OCI-LY1 (cell line): ENCODE measurements at regions not wholly inside any gene's neighbourhood (a gene's known extent, or its start where the extent isn't known, plus 50 kb on each side); places are given as distances from the start of the nearest gene placed in this dataset.

ENCODE experiments used
- H2AFZ ChIP-seq: fragments of 200-600 bp; sonication (generic), shearing (Covaris generic); 2 replicates; pipeline ENCODE4 v1.6.0; 2014; ENCODE audit warnings: antibody characterized with exemption, mild to moderate bottlenecking, low read length
- H3F3A ChIP-seq: fragments of 200-600 bp; sonication (generic), shearing (Covaris generic); 2 replicates; pipeline ENCODE4 v1.6.0; 2014; ENCODE audit warnings: mild to moderate bottlenecking, antibody characterized with exemption, low read length, moderate library complexity; ENCODE audit not compliant: insufficient read depth
- H3K27ac ChIP-seq: fragments of 200-600 bp; sonication (generic); 2 replicates; pipeline ENCODE4 v1.5.1; 2014; ENCODE audit warnings: low read length, mixed run types, mild to moderate bottlenecking, low read depth; ENCODE audit not compliant: poor library complexity, severe bottlenecking
- H3K27me3 ChIP-seq: fragments of 200-600 bp; sonication (generic); 2 replicates; pipeline ENCODE4 v1.6.0; 2014; ENCODE audit warnings: antibody characterized with exemption, mild to moderate bottlenecking, low read length, moderate library complexity; ENCODE audit not compliant: insufficient read depth
- H3K36me3 ChIP-seq: fragments of 200-600 bp; sonication (generic); 2 replicates; pipeline ENCODE4 v1.6.1; 2014; ENCODE audit warnings: mild to moderate bottlenecking, antibody characterized with exemption, low read length, moderate library complexity, mixed read lengths; ENCODE audit not compliant: insufficient read depth
- H3K4me1 ChIP-seq: fragments of 200-600 bp; sonication (generic); 2 replicates; pipeline ENCODE4 v1.5.1; 2014; ENCODE audit warnings: mild to moderate bottlenecking, low read length, moderate library complexity; ENCODE audit not compliant: insufficient read depth, severe bottlenecking
- H3K4me2 ChIP-seq: fragments of 200-600 bp; sonication (generic), shearing (Covaris generic); 2 replicates; pipeline ENCODE4 v1.6.1; 2014; ENCODE audit warnings: low read length
- H3K4me3 ChIP-seq: fragments of 200-600 bp; sonication (generic); 2 replicates; pipeline ENCODE4 v1.5.1; 2014; ENCODE audit warnings: low read length, low read depth, mild to moderate bottlenecking, mixed read lengths; ENCODE audit not compliant: poor library complexity, severe bottlenecking
- H3K79me2 ChIP-seq: fragments of 200-600 bp; shearing (Covaris generic); 2 replicates; pipeline ENCODE4 v1.6.1; 2016; ENCODE audit warnings: mixed run types, low read length, mixed read lengths; ENCODE audit not compliant: insufficient read depth
- H3K9ac ChIP-seq: fragments of 200-600 bp; sonication (generic), shearing (Covaris generic); 2 replicates; pipeline ENCODE4 v1.6.1; 2014; ENCODE audit warnings: mild to moderate bottlenecking, low read length, mixed read lengths
- H3K9me2 ChIP-seq: fragments of 200-600 bp; sonication (generic), shearing (Covaris generic); 2 replicates; pipeline ENCODE4 v1.6.1; 2014; ENCODE audit warnings: low read depth, mild to moderate bottlenecking, low read length, mixed read lengths
- H3K9me3 ChIP-seq: fragments of 200-600 bp; shearing (Covaris generic); 2 replicates; pipeline ENCODE4 v1.6.1; 2014; ENCODE audit warnings: low read length, mixed read lengths
- H4K20me1 ChIP-seq: fragments of 200-600 bp; sonication (generic), shearing (Covaris generic); 2 replicates; pipeline ENCODE4 v1.6.0; 2016; ENCODE audit warnings: mild to moderate bottlenecking, low read length; ENCODE audit not compliant: insufficient read depth
- CTCF ChIP-seq: fragments of 200-600 bp; sonication (generic), shearing (Covaris generic); IDR thresholded peaks from 2 replicates; pipeline ENCODE4 v1.5.1; 2017; ENCODE audit warnings: mild to moderate bottlenecking, antibody characterized with exemption, low read length, moderate library complexity, mixed read lengths
- EZH2 ChIP-seq: fragments of 200-600 bp; sonication (generic), shearing (Covaris generic); IDR thresholded peaks from 2 replicates; pipeline ENCODE4 v1.8.0; 2017; ENCODE audit warnings: borderline replicate concordance, mixed run types, mild to moderate bottlenecking, antibody characterized with exemption, low read length, moderate library complexity, mixed read lengths

- H3K4me2 ChIP-seq = peak overlapping the region; percentile 58
- peak; percentile 59 for TF ChIP-seq CTCF
- no peak for TF ChIP-seq EZH2
Observed at GRCh38 chrX:42714981-42715700, 62.8 kb downstream of the PPP1R2C start.

DNA sequence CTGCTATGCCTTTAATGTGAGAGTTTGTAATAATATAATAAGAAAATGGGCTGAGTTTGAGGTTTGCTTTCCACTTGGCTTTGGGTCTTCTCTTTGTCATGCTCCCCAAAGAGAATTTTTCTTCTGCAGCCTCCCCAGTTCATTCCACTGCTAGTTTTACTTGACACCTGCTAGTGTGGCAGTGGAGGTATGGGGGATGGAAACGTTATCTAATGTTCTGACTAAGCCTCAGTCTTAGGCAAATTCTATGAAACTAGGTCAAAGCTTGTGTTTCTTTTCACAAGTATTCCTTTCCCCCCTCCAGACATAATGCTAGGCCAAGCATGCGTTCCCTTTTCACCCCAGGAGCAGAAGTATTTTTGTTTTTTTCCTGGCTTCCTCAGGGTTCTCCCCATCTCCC, 67.5 kb downstream of the PPP1R2C start:
- H3K27ac ChIP-seq = peak overlapping the region; percentile 21
- no peak overlapping the region for H2AFZ ChIP-seq
- no peak for TF ChIP-seq EZH2
- TF ChIP-seq CTCF = no peak
- no peaks in the 10 kb centered on the region for H3K27me3 ChIP-seq
- H3K9me3 ChIP-seq = no peaks in the 10 kb centered on the region
- H3K4me2 ChIP-seq = no peak overlapping the region
- no peaks in the 10 kb centered on the region for H3K36me3 ChIP-seq
- peaks cover 44% of the 10 kb centered on the region for H3K4me1 ChIP-seq
- no peak overlapping the region for H3K4me3 ChIP-seq
- no peak overlapping the region for H3K9ac ChIP-seq
- H3K9me2 ChIP-seq = no peaks in the 10 kb centered on the region
- H3F3A ChIP-seq = no peaks in the 10 kb centered on the region
- no peaks in the 10 kb centered on the region for H3K79me2 ChIP-seq
- no peaks in the 10 kb centered on the region for H4K20me1 ChIP-seq

More at GRCh38 chrX:42714981-42715700, 62.8 kb downstream of the PPP1R2C start:
- H3K27ac ChIP-seq = peak overlapping the region; percentile 89
- no peaks in the 10 kb centered on the region for H3K36me3 ChIP-seq
- no peaks in the 10 kb centered on the region for H3K9me2 ChIP-seq
- no peaks in the 10 kb centered on the region for H3K27me3 ChIP-seq
- H3K9me3 ChIP-seq = no peaks in the 10 kb centered on the region
- peaks cover 59% of the 10 kb centered on the region for H3K4me1 ChIP-seq
- no peaks in the 10 kb centered on the region for H3F3A ChIP-seq
- H2AFZ ChIP-seq = no peak overlapping the region
- H4K20me1 ChIP-seq = no peaks in the 10 kb centered on the region
- H3K9ac ChIP-seq = peak overlapping the region; percentile 62
- peak overlapping the region; percentile 15 for H3K4me3 ChIP-seq
- no peaks in the 10 kb centered on the region for H3K79me2 ChIP-seq

GRCh38 chrX:42708222-42708621, 69.7 kb downstream of the PPP1R2C start:
- TF ChIP-seq CTCF (no peak), EZH2 (no peak)
- no peak overlapping the region for H2AFZ ChIP-seq
- no peak overlapping the region for H3K4me2 ChIP-seq
- H3K9me3 ChIP-seq = no peaks in the 10 kb centered on the region
- no peaks in the 10 kb centered on the region for H3K36me3 ChIP-seq
- no peaks in the 10 kb centered on the region for H3F3A ChIP-seq
- H3K9ac ChIP-seq = no peak overlapping the region
- H3K79me2 ChIP-seq = no peaks in the 10 kb centered on the region
- no peak overlapping the region for H3K4me3 ChIP-seq
- H3K27me3 ChIP-seq = no peaks in the 10 kb centered on the region
- no peaks in the 10 kb centered on the region for H4K20me1 ChIP-seq
- no peaks in the 10 kb centered on the region for H3K9me2 ChIP-seq
- H3K4me1 ChIP-seq = peaks cover 24% of the 10 kb centered on the region
- no peak overlapping the region for H3K27ac ChIP-seq
